PC-9 (cell line): ENCODE measurements at regions not wholly inside any gene's neighbourhood (a gene's known extent, or its start where the extent isn't known, plus 50 kb on each side); places are given as distances from the start of the nearest gene placed in this dataset.

Experiments used
- BruUV-seq: library from RNA; stranded (reverse); fragments of 400-500 nt; replicated peaks from 2 replicates; lab custom pipeline; 2021; lab: Mats Ljungman, UMichigan
- CTCF ChIA-PET: fragments of 300-600 bp; sonication (Branson Sonifier 250); formaldehyde crosslinking; loops from one replicate; lab custom pipeline; 2022; ENCODE audit warnings: antibody characterized with exemption; lab: Charles Lee
- POLR2A ChIA-PET: fragments of 300-600 bp; sonication (Branson Sonifier 250); formaldehyde crosslinking; loops from one replicate; lab custom pipeline; 2022; ENCODE audit warnings: antibody characterized with exemption; ENCODE audit not compliant: unreplicated experiment; lab: Charles Lee
- DNase-seq, 2 experiments: peaks; one replicate each; pipeline versions ENCODE4 v3.0.0 to v3.0.0-alpha.2; 2015 to 2022; ENCODE audit warnings: mixed read lengths in 1 of 2
- H2AFZ ChIP-seq: fragments of 200-600 bp; sonication (generic); 2 replicates; pipeline ENCODE4 v1.8.1; 2017; ENCODE audit warnings: antibody characterized with exemption
- H3F3A ChIP-seq: fragments of 200-600 bp; sonication (generic); 2 replicates; pipeline ENCODE4 v1.8.1; 2017; ENCODE audit warnings: antibody characterized with exemption, mild to moderate bottlenecking, low read depth; ENCODE audit not compliant: insufficient read depth
- H3K27ac ChIP-seq: fragments of 200-600 bp; sonication (generic); 2 replicates; pipeline ENCODE4 v1.6.1; 2016; ENCODE audit warnings: mixed run types
- H3K27me3 ChIP-seq: fragments of 200-600 bp; sonication (generic); 2 replicates; pipeline ENCODE4 v1.6.1; 2016; ENCODE audit warnings: low read depth, mixed run types; ENCODE audit not compliant: insufficient read depth
- H3K36me3 ChIP-seq: fragments of 200-600 bp; sonication (generic); 2 replicates; pipeline ENCODE4 v1.6.1; 2016; ENCODE audit warnings: low read depth, mixed run types
- H3K4me1 ChIP-seq: fragments of 200-600 bp; sonication (generic); replicated peaks from 2 replicates; pipeline ENCODE4 v1.6.1; 2016; ENCODE audit warnings: mixed run types; ENCODE audit not compliant: insufficient read depth
- H3K4me2 ChIP-seq: fragments of 200-600 bp; sonication (generic); 2 replicates; pipeline ENCODE4 v1.6.1; 2017; ENCODE audit warnings: mixed run types
- H3K4me3 ChIP-seq: fragments of 200-600 bp; sonication (generic); 2 replicates; pipeline ENCODE4 v1.6.1; 2016; ENCODE audit warnings: mixed run types
- H3K79me2 ChIP-seq: fragments of 200-600 bp; sonication (generic); 2 replicates; pipeline ENCODE4 v1.6.1; 2017; ENCODE audit warnings: low read depth, mixed run types
- H3K9me2 ChIP-seq: fragments of 200-600 bp; sonication (generic); 2 replicates; pipeline ENCODE4 v1.8.1; 2017; ENCODE audit warnings: mild to moderate bottlenecking; ENCODE audit not compliant: insufficient read depth
- H3K9me3 ChIP-seq: fragments of 200-600 bp; sonication (generic); 2 replicates; pipeline ENCODE4 v1.8.1; 2016; ENCODE audit warnings: low read depth; ENCODE audit not compliant: insufficient read depth
- H4K20me1 ChIP-seq: fragments of 200-600 bp; sonication (generic); 2 replicates; pipeline ENCODE4 v1.8.1; 2017; ENCODE audit not compliant: insufficient read depth
- EZH2 ChIP-seq: fragments of 200-600 bp; sonication (generic); IDR thresholded peaks from 2 replicates; pipeline ENCODE4 v1.8.0; 2017; ENCODE audit warnings: antibody characterized with exemption, low read depth
- intact Hi-C: fragments of 100-400 bp; cut with micrococcal nuclease; formaldehyde crosslinking; loops from one replicate; pipeline ENCODE4 v1.10.0; 2022; ENCODE audit not compliant: unreplicated experiment
- TF ChIP-seq, protein P1 (sequence below): fragments of 200-600 bp; sonication (generic); conservative IDR thresholded peaks from 2 replicates; pipeline ENCODE4 v1.6.1; 2017; ENCODE audit warnings: mixed run types, antibody characterized with exemption, mild to moderate bottlenecking, moderate library complexity

DNA sequence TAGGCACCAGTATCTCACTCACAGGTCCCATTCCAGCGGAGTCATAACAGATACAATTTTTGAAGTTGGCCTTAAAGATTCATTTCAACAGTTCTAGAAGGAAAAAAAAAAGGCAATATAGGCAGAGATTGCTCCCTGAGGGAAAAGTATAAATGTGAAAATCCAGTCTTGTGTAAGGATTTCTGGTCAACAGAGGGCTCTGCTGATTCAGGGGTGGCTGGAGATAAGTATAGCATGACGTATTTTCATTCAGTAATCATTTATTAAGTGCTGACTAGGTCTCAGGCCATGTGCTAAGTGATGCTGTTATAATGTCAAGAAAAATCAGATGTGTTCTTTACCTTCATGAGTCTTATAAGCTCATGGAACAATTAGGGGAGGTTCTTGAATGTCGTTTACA is 377.3 kb upstream of the MEF2C start:
- intact Hi-C loops = loop anchor here (10.0 kb wide), 1 partner anchor 475 kb away; no protein-coding TSS in a partner anchor
- Histone ChIP-seq H3K4me1 (no peaks in the 10 kb centered on the region), H3K36me3 (no peaks in the 10 kb centered on the region), H3K9me3 (no peaks in the 10 kb centered on the region), H2AFZ (no peak overlapping the region), H3F3A (no peaks in the 10 kb centered on the region), H3K27ac (no peak overlapping the region), H3K9me2 (no peaks in the 10 kb centered on the region), H3K79me2 (no peaks in the 10 kb centered on the region), H4K20me1 (no peaks in the 10 kb centered on the region), H3K4me3 (no peak overlapping the region), H3K27me3 (no peaks in the 10 kb centered on the region), H3K4me2 (no peak overlapping the region)
- no TSS peak for BruUV-seq
- TF ChIP-seq EZH2 = no peak
- TF ChIP-seq, protein P1, sequence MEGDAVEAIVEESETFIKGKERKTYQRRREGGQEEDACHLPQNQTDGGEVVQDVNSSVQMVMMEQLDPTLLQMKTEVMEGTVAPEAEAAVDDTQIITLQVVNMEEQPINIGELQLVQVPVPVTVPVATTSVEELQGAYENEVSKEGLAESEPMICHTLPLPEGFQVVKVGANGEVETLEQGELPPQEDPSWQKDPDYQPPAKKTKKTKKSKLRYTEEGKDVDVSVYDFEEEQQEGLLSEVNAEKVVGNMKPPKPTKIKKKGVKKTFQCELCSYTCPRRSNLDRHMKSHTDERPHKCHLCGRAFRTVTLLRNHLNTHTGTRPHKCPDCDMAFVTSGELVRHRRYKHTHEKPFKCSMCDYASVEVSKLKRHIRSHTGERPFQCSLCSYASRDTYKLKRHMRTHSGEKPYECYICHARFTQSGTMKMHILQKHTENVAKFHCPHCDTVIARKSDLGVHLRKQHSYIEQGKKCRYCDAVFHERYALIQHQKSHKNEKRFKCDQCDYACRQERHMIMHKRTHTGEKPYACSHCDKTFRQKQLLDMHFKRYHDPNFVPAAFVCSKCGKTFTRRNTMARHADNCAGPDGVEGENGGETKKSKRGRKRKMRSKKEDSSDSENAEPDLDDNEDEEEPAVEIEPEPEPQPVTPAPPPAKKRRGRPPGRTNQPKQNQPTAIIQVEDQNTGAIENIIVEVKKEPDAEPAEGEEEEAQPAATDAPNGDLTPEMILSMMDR = no peak
- DNase-seq = no peak
- ChIA-PET CTCF (no interaction called here), POLR2A (no interaction called here)

GRCh38 chr5:89255845-89256463 is 373.0 kb upstream of the MEF2C start:
- no peaks in the 10 kb centered on the region for H3K79me2 ChIP-seq
- H3K27me3 ChIP-seq = no peaks in the 10 kb centered on the region
- H3K27ac ChIP-seq = no peak overlapping the region
- CTCF ChIA-PET = no interaction called here
- no peak overlapping the region for H3K4me3 ChIP-seq
- H3K4me2 ChIP-seq = no peak overlapping the region
- H3K9me2 ChIP-seq = no peaks in the 10 kb centered on the region
- H3K9me3 ChIP-seq = no peaks in the 10 kb centered on the region
- no peaks in the 10 kb centered on the region for H3F3A ChIP-seq
- H3K36me3 ChIP-seq = no peaks in the 10 kb centered on the region
- H4K20me1 ChIP-seq = no peaks in the 10 kb centered on the region
- no TSS peak for BruUV-seq
- intact Hi-C loops = no loop called here
- H3K4me1 ChIP-seq = no peaks in the 10 kb centered on the region
- no peak overlapping the region for H2AFZ ChIP-seq
- no peak for DNase-seq
- TF ChIP-seq EZH2 = no peak
- TF ChIP-seq, protein P1 = no peak
- POLR2A ChIA-PET = no interaction called here

DNA sequence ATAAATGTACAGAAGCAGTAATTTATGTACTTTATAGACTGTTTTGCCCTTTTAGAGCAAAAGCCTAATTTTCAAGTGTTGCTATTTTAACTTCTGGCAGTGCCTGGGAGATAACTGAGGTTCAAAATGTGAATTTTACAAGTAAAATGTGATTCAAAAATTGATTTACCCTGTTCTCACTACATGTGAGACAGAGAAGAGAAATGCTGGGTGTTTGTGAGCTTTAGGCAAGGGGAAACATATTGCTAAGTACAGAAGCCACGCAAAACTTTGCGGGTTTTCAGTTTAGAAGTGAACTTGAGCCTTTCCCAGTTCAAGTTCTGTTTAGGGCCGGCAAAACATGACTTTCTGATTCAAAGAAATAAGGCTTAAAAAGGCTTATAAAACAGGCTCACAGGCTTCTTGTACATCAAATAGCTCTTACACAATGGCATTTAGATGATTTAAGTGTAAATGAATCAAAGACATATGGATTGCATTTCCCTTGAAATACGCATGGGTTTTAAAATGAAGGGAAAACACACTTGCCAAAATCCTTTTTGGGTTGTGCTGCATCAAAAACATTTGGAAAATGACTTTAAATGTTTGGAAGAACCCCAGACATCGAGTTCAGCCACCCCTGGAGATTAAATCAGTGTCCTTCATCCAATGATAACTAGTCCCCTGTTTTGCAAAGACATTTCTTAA is 370.8 kb upstream of the MEF2C start:
- H3K4me1 ChIP-seq = no peaks in the 10 kb centered on the region
- BruUV-seq = no TSS peak
- no peaks in the 10 kb centered on the region for H3K27me3 ChIP-seq
- no peaks in the 10 kb centered on the region for H4K20me1 ChIP-seq
- DNase-seq = no peak
- TF ChIP-seq, protein P1 = no peak
- TF ChIP-seq EZH2 = no peak
- H2AFZ ChIP-seq = no peak overlapping the region
- H3K36me3 ChIP-seq = no peaks in the 10 kb centered on the region
- no peak overlapping the region for H3K27ac ChIP-seq
- no peak overlapping the region for H3K4me2 ChIP-seq
- intact Hi-C loops = no loop called here
- no peaks in the 10 kb centered on the region for H3K9me3 ChIP-seq
- no peak overlapping the region for H3K4me3 ChIP-seq
- POLR2A ChIA-PET = no interaction called here
- H3K9me2 ChIP-seq = no peaks in the 10 kb centered on the region
- H3F3A ChIP-seq = no peaks in the 10 kb centered on the region
- H3K79me2 ChIP-seq = no peaks in the 10 kb centered on the region
- CTCF ChIA-PET = no interaction called here
